Caki2 (cell line): ENCODE measurements at regions not wholly inside any gene's neighbourhood (a gene's known extent, or its start where the extent isn't known, plus 50 kb on each side); places are given as distances from the start of the nearest gene placed in this dataset.

ENCODE experiments used
- DNase-seq: peaks from one replicate; pipeline ENCODE4 v3.0.0-alpha.2; 2015; ENCODE audit warnings: low read depth
- in situ Hi-C: cut with HindIII; loops from 2 replicates; pipeline ENCODE4 v1.10.0; 2016; ENCODE audit warnings: low sequenced_read_pairs, low pct_unique_long_range_greater_than_20kb, mixed read lengths

DNA sequence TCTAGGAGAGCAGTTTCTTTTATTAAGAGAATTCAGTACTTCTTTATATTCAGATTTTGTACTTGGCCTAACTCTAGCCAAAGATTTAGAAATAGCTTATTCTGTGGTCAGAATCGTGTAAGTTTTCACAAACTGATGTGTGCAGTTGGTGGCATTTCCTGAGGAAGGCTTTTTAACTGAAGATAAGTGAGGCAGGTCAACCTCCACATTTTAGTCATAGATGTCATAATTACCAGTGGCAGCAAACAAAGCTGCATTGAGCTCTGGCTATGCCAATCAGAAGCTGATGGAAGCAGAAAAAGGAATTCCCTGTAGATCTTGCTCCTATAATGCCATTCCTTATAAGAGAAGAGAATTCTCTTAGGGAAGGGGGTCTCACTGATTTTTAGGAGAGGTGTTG, 141.3 kb upstream of the SP8 start:
- in situ Hi-C loops = no loop called here
- no peak for DNase-seq

DNA sequence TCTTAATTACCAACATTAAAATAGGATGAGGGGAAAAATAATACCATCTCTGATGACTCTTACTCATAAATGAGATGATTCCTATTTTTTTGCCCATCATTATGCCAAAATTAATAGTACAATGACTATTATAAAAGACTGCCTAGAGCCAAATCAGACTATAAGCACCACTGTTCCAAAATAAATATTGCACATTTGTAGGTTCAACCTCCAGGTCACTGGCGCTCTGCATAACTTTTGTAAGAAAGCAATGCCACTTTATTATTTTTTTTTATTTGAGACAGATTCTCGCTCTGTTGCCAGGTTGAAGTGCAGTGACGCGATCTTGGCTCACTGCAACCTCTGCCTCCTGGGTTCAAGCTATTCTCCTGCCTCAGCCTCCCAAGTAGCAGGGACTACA, 142.5 kb upstream of the SP8 start:
- in situ Hi-C loops = no loop called here
- DNase-seq = no peak

DNA sequence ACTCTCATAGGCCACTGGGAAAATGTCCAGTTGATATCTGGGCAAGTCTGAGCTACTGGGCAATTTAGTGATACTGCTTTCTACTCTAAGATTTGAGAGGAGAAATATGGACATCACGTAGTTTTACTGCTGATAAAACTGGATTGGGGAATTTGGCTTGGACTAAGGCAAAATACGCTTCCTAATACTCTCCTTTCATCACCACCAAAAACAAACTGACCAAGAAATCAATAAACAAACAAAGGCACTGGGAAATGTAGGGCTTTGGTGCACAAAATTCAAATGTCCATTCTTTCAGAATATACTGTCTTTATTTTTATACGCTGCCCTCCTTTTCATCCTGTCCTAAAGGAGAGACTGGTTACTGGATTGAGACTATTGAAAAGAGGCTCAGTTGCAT, 145.1 kb upstream of the SP8 start:
- in situ Hi-C loops = no loop called here

DNA sequence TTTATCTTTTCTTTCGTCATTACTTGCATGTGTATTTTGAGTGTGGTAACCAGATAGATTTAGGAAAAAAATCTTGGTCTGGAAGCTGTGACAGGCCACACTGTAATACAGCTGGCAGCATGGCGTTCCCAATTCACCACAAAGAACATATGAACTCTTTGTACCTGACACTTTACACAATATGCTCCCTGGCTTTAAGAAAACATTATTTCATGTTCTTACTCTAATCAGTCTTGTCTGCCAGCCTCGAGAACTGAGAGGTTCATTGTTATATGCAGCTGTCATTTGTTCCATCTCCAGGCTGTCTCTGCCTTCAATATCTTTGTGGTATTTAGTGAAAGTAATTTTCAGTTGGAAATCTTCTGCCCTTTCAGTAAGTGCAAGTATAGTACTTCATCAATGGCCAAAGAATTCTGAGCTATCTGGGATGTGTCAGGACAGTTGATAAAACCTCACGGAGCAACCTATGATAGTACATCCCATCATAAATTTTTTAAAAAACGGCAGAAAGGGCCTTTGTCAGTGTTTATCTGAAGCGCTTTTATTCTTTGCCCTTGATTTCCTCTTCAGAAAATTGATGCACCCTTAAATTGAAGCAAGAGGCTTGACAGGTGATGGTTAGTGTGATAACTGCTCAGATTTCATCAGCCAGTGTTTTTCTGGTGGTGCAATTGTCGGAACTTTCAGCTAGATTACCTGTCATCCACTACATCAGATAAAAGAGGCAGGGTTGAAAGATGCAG, 146.3 kb upstream of the SP8 start:
- DNase-seq = no peak
- in situ Hi-C loops = no loop called here

More for the DNA sequence above, 145.1 kb upstream of the SP8 start:
- DNase-seq = no peak

DNA sequence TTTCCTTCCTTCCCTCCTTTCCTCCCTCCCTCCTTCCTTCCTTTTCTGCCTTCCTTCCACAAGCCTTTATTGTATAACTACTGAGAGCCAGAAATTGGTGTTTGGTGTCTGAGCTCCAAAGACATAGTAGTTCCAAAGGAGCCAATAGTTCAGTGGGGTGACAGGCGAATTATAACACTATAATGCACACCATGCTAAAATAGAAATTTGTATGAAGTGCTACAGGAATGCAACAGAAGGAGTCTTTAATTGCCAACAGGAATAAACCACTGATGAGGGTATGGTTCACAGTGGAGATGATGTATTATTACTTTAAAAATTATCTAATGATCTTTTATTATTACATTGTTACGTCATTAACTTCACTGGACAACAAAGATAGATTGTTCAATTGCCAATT, 158.8 kb upstream of the SP8 start:
- no peak for DNase-seq
- in situ Hi-C loops = no loop called here

DNA sequence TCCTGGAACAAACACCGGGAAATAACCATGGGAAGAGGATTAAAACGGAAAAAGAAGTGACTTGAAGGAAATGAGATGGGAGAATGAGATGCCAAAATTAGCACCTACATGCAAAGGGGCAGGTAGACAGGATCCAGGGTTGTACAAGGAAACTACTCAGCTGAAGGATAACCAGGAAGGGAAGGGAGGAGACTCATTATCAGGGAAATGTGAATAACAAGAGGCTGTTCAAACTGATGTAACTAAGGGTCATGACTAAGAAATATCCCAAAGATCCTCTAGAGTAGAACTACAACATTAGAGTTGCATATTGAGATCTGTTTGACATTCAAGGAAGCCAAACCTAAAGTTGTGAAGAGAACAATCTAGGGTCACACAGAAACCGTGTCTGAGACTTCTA, 166.2 kb upstream of the SP8 start:
- DNase-seq = no peak
- in situ Hi-C loops = no loop called here

DNA sequence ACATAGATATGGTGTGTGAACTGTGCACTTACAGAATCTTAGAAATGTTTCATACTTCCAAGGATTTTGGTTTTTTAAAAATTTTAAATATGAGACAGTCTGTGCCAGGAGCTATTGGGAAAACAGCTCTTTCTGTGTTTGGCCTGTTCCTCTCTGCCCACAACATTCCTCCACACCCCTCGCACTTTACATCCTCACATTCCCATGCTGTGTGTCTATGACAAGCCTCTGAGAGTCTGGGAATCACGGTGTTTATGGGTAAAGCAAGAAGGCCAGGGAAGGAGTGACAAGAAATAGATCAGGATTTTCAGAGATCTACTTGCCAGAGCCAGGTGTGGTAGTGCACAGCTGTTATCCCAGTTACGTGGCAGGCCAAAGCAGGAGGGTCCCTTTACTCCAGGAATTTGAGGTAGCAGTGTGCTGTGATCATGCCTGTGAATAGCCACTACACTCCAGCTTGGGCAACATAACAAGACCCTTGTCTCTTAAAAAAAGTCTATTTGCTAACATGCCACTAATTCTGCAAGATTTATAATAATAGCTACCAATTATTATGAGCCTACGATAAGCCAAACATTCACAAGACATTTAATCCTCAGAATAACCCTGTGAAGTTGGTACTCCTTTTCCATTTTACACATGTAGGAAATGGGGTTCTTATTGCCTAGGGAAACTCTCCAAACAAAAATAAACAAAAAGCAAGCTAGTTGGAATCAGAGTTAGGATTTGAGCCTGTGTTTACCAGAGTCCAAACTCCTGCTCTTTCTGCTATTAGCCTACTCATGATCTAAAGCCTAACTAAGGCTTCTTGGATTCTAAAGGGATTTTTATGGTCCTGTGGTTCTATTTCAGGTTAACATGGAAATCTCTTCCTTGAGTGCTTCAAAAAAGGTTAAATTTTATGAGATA, 168.3 kb upstream of the SP8 start:
- DNase-seq = no peak
- in situ Hi-C loops = no loop called here

DNA sequence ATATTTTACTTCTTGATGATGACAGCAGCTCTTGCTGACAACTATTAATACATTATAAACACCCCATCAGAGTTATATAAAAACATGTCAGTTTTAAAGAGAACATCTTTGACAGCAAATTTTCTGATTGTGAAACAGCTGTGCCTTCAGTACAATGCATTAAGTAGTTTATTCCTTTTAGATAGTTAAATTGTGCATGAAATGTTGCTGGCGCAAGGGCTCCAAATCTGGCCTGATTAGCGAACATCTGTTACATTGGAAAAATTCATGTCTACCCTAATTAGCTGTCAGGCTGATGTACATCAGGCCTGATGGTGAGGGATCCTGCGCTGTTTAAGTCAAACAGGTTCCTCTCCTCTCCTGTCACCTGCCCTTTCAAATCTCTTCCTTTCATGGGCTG, 171.9 kb upstream of the SP8 start:
- in situ Hi-C loops = no loop called here

DNA sequence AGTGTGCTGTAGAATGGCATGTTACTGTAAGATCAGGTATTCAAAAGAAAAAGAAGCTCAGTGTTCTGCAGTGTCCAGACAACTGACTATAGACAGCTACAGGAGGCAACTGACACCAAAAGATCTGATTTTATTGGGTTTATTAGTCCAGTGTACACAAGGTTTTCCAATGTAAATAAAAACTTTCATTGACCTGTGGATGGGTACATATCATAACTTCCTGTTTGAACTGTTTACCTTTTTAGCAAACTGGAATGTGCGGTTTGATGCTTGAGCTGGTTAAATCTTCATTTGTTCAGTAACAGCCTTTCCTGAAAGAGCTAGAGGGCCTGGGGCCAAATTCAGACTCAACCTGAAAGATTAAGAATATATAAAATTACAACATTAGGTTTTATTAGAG, 172.6 kb upstream of the SP8 start:
- DNase-seq = no peak
- in situ Hi-C loops = no loop called here

More for the DNA sequence above, 171.9 kb upstream of the SP8 start:
- no peak for DNase-seq

DNA sequence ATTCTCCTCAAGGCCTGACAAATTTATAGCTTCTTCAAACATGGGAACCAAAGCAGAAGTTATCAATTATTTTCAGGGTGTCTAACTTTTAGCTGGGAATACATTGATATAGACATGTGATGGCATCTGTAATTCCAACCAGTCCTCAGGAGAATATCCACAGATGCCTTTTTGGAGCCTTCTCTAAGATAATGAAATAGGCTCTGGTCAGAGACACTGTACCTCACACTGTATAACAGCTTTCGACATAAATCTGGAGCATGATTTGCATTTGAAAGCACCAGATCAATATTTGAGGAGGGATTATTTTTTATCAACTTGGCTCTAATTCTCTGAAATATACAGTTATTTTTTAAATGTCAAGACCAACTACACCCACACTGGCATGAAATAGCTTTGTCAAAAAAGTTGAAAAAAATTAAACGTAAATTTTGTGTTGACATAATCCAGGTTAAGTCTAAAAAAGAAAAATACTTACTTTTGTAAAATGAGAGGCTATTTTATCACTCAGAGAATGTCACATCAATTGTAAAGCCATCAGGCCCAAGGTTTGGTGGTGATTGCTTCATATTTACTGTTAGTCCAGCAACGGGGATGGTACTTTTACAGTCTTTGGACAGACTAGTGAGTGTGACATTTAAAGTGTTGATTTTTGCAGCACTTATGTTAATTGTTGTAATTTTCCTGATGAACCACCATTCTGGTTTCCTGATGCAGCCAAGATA, 177.0 kb upstream of the SP8 start:
- in situ Hi-C loops = no loop called here
- DNase-seq = no peak

DNA sequence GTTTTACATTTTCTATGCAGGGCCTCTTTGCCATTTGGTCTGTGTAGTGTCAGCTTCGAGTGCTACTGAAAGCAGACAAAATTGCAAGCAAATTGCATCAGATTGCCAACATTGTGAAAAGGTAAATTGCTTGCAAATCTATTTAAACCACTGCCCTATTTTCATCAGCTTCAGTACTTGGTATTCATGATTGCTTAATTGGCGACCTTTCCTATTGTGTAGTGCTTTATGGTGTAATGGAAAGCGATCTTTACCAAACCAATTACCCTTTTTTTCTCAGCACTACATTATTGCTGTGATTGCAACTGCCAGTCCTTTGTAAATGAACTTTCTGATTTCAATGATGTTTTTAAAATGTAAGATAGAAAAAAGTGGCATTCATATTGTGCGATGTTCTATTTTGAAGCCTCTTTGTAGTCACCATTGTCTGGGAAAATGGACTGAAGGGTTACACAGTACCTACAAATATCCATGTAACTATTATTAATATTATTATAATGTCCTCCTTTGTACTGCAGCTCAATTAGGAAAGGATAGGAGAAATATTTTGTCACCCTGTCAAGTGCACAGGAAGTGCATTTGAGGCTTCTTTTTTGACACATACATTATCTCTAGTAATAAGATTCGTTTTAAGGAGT, 177.7 kb upstream of the SP8 start:
- in situ Hi-C loops = no loop called here
- DNase-seq = no peak

DNA sequence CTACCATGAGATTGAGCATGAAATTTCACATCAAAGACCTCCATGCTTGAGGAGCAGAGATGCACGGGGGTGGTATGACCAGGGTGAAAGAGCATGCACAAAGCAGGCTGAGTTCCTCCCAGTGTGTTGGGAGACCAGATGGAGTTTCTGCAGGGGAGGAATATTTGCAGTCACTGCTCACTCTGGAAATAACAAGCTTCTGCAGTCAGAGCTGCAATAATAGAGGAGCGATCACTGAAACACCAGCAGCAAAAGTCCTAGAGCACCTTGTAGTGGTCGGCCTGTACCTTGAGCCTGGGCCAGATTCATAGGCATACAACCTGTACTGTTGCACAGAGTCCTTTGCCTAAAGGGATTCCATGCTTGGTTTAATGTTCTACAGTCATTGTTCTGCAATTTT, 184.5 kb upstream of the SP8 start:
- no peak for DNase-seq
- in situ Hi-C loops = no loop called here

DNA sequence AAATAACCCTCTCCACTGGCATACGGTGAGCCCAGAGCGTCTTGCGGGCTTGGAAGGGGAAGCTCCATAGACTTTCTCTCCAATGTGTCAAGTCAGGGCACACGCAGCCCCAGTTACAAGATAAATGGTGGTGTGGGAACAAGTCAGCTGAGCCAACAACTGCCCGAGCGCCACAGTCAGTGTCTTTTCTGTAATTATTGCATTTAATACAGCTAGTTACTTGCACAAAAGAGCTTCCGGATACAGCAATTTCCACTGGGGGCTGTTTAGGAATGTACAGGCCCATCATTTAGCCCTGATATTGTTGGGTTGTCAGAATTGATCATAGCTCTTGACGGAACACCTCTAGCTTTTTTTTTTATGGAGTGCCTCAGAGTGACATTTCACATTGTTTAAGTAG, 193.5 kb upstream of the SP8 start:
- in situ Hi-C loops = no loop called here
- no peak for DNase-seq

DNA sequence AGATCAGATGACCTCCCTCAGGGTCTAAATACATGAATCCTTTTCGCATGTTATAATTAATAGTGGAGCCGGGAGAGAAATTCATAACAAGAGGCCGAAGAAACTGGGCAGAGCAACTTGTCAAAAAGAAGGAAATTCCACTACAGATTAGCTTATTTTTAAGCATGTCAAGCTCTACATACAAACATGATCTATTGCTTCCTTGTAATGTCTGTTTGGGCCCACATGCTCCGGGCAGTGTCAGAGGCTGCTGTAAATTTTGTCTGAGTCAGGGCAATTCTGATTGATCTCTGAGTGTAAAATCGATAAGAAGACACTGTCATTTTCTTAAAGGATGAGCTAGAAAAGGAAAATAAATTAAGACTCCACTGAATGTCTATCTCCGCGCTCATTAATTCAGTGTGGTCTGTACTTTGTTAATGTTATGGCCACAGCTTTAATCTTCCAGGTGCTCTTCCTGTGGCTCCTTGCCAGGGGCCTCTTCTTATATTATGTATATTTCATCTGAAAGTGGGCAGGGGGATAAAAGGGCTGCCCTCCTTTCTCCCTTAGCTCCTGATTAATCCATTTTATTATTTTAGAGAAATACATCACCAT, 194.1 kb upstream of the SP8 start:
- no peak for DNase-seq
- in situ Hi-C loops = no loop called here

DNA sequence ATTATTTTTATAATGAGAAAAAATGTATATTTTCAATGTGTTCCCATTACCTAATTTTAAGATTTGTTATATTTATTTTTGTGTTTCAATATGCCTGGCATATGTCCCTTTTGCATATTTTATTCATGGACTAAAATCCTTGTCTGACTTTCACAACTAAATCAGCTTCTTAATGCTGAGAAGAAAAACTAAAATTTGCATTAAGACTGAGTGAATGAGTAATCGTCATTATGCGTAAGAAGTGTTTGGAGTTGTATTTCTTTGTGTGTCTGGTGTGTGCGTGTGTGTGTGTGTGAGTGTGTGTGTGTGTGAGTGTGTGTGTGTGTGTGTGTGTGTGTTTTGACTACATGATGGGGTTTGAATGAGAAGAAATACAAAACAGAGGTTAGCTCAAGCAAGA, 201.7 kb upstream of the SP8 start:
- no peak for DNase-seq
- in situ Hi-C loops = no loop called here

DNA sequence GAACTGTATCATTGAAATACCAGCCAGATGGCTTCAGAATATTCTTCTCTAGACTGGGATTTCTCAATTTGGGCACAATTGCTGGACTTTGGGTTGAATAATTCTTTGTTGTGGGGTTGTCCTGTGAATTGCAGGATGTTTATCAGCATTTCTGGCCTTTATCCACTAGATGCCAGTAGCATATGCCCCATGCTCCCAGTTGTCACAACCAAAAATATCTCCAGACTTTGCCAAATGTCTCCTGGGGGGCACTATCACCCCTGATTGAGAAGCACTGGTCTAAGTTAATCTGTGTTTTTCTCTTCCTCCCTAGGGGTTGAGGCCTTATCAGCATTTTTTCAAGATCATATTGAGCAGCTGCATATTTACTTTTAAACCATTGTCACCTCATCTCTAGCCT, 204.9 kb upstream of the SP8 start:
- no peak for DNase-seq
- in situ Hi-C loops = no loop called here

DNA sequence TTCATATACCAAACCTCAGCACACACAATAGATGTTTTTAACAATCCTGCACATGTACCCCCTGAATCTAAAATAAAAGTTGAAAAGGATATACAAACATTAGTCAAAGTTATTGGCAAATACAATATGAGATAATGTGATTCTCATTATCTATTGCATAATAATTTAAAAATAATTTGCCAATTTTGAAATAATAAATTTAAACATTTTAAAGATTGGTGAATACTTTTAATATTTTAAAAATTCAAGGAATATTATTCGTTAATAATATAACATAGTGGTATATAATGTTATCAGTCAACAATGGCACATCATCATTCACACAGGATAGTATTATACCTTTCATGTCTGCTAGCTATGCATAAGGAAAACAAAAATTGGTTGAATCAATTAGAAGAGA, 207.0 kb upstream of the SP8 start:
- in situ Hi-C loops = no loop called here
- no peak for DNase-seq

DNA sequence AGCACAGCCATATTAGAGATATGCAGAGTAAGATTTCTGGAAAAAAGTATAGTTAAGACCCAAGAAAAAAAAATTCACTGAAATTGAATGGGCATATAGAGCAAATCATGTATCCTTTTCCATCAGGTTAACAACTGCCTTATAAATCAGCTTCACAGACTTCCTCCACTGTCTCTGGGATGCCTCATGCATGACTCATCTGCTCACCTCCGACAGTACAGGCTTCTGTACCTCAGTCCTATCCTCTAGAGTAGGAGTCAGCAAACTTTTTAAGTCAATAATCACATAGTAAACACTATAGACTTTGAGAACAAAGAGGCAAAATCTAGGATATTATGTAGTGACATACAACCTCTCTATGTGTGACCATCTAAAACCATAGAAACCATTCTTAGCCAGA, 211.6 kb upstream of the SP8 start:
- in situ Hi-C loops = no loop called here
- peak; percentile 54 for DNase-seq
